Activated T-helper 1 cell treated with anti-CD3 and anti-CD28 coated beads, Interleukin-12 subunit alpha, Interleukin-12 subunit beta, Interleukin-2, Interleukin-4 antibody, amounts not matched to agents 30 ng/mL and 10 ng/mL and 1 ng/mL, durations not matched to agents 14 hours and 24 hours and 36 hours (primary cell): ENCODE measurements at regions not wholly inside any gene's neighbourhood (a gene's known extent, or its start where the extent isn't known, plus 50 kb on each side); places are given as distances from the start of the nearest gene placed in this dataset.

Experiments used
- DNase-seq: peaks from one replicate; pipeline ENCODE4 v3.0.0; 2021; ENCODE audit warnings: low spot score
- H3K27ac Mint-ChIP-seq: one replicate; pipeline ENCODE4 v1.8.0; 2021; ENCODE audit warnings: mild to moderate bottlenecking, mixed read lengths
- H3K27me3 Mint-ChIP-seq: one replicate; pipeline ENCODE4 v1.8.0; 2022; ENCODE audit warnings: mild to moderate bottlenecking, moderate library complexity, mixed read lengths; ENCODE audit not compliant: insufficient read depth
- H3K36me3 Mint-ChIP-seq: one replicate; pipeline ENCODE4 v1.8.0; 2021; ENCODE audit warnings: low read depth, mixed read lengths
- H3K4me1 Mint-ChIP-seq: one replicate; pipeline ENCODE4 v1.8.0; 2021; ENCODE audit warnings: low read depth, mixed read lengths
- H3K4me3 Mint-ChIP-seq: one replicate; pipeline ENCODE4 v1.8.0; 2021; ENCODE audit warnings: mild to moderate bottlenecking, moderate library complexity, mixed read lengths
- H3K9me3 Mint-ChIP-seq: one replicate; pipeline ENCODE4 v1.8.0; 2021; ENCODE audit warnings: mixed read lengths
- intact Hi-C: fragments of 100-400 bp; cut with micrococcal nuclease; formaldehyde crosslinking; loops from one replicate; pipeline ENCODE4 v1.15.1; 2024

DNA sequence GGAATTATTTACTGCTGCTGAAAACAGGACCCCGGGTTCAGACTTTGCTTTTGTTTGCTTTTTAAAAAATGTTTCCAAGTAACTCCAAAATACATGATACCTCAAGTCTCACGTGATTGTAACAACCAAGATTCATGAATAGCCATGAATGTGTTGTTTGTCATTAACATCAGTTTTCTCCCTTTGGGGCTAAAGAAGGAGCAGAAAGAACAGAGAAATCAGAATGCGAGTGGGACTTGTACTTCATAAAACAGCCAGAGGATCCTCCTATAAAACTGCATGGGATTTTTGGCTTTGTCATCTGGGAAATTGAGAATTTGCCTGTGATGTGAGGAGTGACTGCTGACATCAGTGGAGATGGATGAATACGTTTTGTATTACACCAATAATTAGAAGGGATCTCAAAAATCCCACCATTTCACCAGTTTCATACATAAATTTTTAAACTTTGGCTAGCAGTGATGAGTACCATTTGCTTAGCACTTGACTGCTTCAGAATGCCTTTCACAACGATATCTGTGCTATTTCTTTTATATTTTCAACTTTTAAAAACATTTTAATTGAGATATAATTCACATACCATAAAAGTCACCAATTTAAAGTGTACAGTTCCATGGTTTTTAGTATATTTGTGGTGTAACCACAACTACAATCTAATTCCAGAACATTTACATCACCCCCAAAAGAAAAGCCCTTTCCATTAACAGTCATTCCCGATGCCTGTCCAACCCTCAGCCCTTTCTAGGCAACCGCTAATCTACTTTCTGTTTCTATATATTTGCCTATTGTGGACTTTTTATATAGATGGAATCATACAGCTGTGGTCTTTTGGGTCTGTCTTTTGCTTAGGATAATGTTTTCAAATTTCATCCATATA lies 126.9 kb upstream of the ANKRD55 start:
- Mint-ChIP-seq H3K4me1 (no peaks in the 10 kb centered on the region), H3K4me3 (no peak overlapping the region), H3K27me3 (peaks cover 8% of the 10 kb centered on the region), H3K27ac (no peak overlapping the region), H3K9me3 (peaks cover 16% of the 10 kb centered on the region), H3K36me3 (no peaks in the 10 kb centered on the region)
- intact Hi-C loops: no loop called here
- DNase-seq: no peak

DNA sequence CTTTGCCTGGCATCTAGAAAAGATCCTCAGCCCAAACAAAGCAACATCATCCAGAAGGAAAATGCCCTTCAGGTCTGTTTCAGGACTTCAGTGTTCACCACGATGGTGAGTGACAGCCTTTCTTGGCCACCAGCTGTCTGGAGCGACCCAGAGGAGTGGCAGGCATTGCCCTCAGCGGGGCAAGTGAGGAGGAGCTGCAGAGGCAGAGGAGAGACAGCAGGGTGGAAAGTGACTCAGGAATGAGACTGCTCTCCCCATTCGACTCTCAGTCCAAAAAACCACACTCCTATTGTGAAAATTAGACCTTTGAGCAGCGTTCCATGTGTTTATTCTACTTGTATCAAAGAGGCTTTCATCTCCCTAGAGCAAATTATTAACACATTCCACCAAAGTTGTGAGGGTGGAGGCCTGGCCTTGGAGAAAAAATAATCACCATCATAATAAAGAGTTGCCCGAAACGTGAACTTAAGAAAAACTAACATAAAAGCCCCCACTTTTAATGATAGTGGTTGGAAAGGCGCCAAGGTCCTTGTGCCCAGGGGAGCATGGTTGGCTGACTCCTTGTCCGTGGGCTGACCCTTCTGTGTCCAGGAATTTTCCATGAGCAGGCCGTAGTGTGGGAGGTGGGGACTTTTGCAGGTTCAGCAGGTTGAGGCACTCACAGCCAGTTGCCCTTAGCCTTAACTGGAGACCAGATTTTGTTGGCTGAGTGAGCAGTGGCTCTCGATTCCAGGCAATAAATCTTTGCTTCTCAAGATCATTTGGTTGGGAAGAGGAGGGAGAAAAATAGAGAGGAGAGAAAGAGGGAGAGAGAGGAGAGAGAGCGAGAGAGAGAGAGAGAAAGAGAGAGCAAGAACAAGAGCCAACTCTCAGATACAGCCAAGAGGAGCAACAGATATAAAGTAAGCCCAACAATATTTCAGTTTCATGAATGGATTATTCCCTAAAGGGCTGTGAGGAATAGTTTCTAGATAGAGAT lies 125.9 kb upstream of the ANKRD55 start:
- Mint-ChIP-seq H3K9me3 (peaks cover 16% of the 10 kb centered on the region), H3K36me3 (peaks cover 2% of the 10 kb centered on the region), H3K27ac (no peak overlapping the region), H3K4me3 (no peak overlapping the region), H3K27me3 (peaks cover 8% of the 10 kb centered on the region), H3K4me1 (no peaks in the 10 kb centered on the region)
- intact Hi-C loops: no loop called here
- DNase-seq: no peak

GRCh38 chr5:56358046-56358445 lies 124.9 kb upstream of the ANKRD55 start:
- DNase-seq: no peak
- Mint-ChIP-seq H3K9me3 (peaks cover 15% of the 10 kb centered on the region), H3K27me3 (peaks cover 8% of the 10 kb centered on the region), H3K4me3 (no peak overlapping the region), H3K27ac (no peak overlapping the region), H3K36me3 (peaks cover 2% of the 10 kb centered on the region), H3K4me1 (peaks cover 4% of the 10 kb centered on the region)
- intact Hi-C loops: no loop called here

GRCh38 chr5:56357426-56357825 lies 124.3 kb upstream of the ANKRD55 start:
- intact Hi-C loops: no loop called here

GRCh38 chr5:56356836-56357160 lies 123.7 kb upstream of the ANKRD55 start:
- Mint-ChIP-seq H3K4me1 (peaks cover 16% of the 10 kb centered on the region), H3K27ac (no peak overlapping the region), H3K4me3 (no peak overlapping the region), H3K9me3 (peaks cover 15% of the 10 kb centered on the region), H3K36me3 (peaks cover 2% of the 10 kb centered on the region), H3K27me3 (peaks cover 8% of the 10 kb centered on the region)
- intact Hi-C loops: no loop called here
- DNase-seq: no peak

More at GRCh38 chr5:56357426-56357825, 124.3 kb upstream of the ANKRD55 start:
- no peak for DNase-seq
- Mint-ChIP-seq H3K27me3 (peaks cover 8% of the 10 kb centered on the region), H3K9me3 (peaks cover 15% of the 10 kb centered on the region), H3K36me3 (peaks cover 2% of the 10 kb centered on the region), H3K4me3 (no peak overlapping the region), H3K27ac (no peak overlapping the region), H3K4me1 (peaks cover 10% of the 10 kb centered on the region)

DNA sequence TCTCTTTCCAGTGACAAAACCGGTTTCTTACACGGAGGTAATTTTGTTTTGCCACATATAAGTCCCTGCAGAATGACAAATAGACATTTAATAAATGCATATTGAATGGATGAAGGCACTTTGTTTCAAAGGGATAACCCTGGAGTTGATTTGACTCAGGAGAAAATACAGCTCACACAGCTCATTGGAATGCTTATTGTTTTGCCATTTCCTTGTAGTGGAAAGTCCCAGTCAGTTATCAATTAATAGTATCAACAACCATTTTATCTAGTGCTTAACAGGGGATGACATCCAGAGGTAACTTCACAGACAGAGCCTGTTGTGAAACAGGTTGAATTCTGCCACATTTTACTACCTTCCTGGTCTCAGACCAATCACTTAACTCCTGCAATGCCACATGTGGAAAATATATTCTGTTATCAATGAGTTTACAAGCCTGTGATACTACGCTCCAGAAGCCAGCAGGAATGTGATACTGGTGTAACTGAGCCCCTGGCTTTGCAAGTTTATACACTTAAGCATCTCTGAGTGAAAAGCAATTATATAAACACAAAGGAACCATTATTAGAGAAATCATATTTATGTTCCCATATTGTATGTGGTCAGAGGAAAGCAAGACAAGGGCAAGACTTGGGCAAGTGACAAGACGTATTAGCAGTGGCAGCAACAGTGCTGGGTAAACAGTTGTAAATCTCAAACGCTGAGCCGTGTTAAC lies 123.1 kb upstream of the ANKRD55 start:
- Mint-ChIP-seq H3K36me3 (peaks cover 2% of the 10 kb centered on the region), H3K9me3 (peaks cover 10% of the 10 kb centered on the region), H3K27me3 (peaks cover 6% of the 10 kb centered on the region), H3K27ac (no peak overlapping the region), H3K4me3 (no peak overlapping the region), H3K4me1 (peaks cover 16% of the 10 kb centered on the region)
- no peak for DNase-seq
- intact Hi-C loops: no loop called here

DNA sequence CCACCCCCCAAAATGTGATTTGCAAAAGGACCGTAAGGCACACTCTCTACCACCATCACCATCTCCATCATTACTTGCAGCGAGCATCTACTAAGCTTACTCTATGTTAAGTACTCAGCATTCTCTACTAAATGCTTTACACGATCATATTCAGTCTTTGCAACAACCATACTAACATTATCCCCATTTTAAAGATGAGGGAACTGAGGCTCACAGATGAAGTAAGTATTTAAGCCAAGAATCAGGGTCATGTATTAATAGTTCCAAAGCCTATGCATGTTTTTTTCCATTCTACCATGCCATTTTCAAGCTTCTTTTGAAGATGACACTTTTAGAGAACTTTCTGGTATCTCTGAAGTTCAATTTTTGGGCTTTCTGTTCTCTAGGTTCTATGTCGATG lies 121.7 kb upstream of the ANKRD55 start:
- intact Hi-C loops: loop anchor here (5.0 kb wide), 1 partner anchor 127 kb away; no protein-coding TSS in a partner anchor
- peaks cover 9% of the 10 kb centered on the region for H3K9me3 Mint-ChIP-seq
- peaks cover 2% of the 10 kb centered on the region for H3K36me3 Mint-ChIP-seq
- H3K4me3 Mint-ChIP-seq: no peak overlapping the region
- peaks cover 4% of the 10 kb centered on the region for H3K27me3 Mint-ChIP-seq
- no peak for DNase-seq
- H3K4me1 Mint-ChIP-seq: peaks cover 23% of the 10 kb centered on the region
- H3K27ac Mint-ChIP-seq: no peak overlapping the region

- H3K4me3 Mint-ChIP-seq: peak overlapping the region; percentile 24
- peaks cover 23% of the 10 kb centered on the region for H3K4me1 Mint-ChIP-seq
- peaks cover 2% of the 10 kb centered on the region for H3K36me3 Mint-ChIP-seq
- peaks cover 9% of the 10 kb centered on the region for H3K9me3 Mint-ChIP-seq
- no peak for DNase-seq
- peak overlapping the region; percentile 73 for H3K27ac Mint-ChIP-seq
- intact Hi-C loops: loop anchor here (1.0 to 5.0 kb wide), 3 partner anchors 24 to 129 kb away; no protein-coding TSS in a partner anchor
- H3K27me3 Mint-ChIP-seq: peaks cover 1% of the 10 kb centered on the region
Measured at GRCh38 chr5:56352808-56353590, 119.9 kb upstream of the ANKRD55 start.

GRCh38 chr5:56350597-56351170 lies 117.6 kb upstream of the ANKRD55 start:
- H3K4me1 Mint-ChIP-seq: peaks cover 23% of the 10 kb centered on the region
- H3K27me3 Mint-ChIP-seq: peaks cover 2% of the 10 kb centered on the region
- H3K27ac Mint-ChIP-seq: no peak overlapping the region
- intact Hi-C loops: loop anchor here (5.0 kb wide), 1 partner anchor 132 kb away; no protein-coding TSS in a partner anchor
- H3K4me3 Mint-ChIP-seq: no peak overlapping the region
- H3K36me3 Mint-ChIP-seq: peaks cover 5% of the 10 kb centered on the region
- peaks cover 6% of the 10 kb centered on the region for H3K9me3 Mint-ChIP-seq
- no peak for DNase-seq

DNA sequence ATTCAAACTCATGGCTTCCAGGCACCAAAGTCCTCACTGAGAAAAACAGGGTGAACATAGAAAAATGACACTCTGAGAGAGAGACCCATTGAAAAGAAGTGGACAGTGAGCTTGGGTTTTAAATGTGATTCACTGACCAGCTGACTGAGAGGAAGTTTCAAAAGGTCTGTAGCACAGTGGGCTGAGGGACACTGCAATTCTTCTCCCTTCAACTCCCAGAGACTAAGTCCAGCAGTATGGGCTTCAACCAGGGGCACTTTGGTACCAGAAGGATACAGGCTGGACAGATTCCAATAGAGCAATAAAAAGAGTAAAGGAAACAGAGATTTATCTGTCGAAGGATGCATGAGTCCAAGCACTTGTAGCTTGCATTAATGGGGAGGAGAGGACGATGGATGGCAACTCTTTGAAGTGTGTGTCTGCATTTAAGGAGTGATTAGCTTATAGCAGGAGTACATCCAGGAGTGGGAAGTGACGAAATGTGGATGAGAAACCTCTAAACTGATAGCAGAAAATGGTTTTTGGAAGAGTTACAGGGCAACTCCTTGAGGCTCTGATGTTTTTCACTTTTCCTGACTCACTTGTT lies 117.0 kb upstream of the ANKRD55 start:
- Mint-ChIP-seq H3K27me3 (peaks cover 2% of the 10 kb centered on the region), H3K4me3 (no peak overlapping the region), H3K4me1 (peaks cover 23% of the 10 kb centered on the region), H3K36me3 (peaks cover 5% of the 10 kb centered on the region), H3K9me3 (peaks cover 3% of the 10 kb centered on the region), H3K27ac (peak overlapping the region; percentile 8)
- intact Hi-C loops: loop anchor here (5.0 kb wide), 1 partner anchor 132 kb away; no protein-coding TSS in a partner anchor
- no peak for DNase-seq

DNA sequence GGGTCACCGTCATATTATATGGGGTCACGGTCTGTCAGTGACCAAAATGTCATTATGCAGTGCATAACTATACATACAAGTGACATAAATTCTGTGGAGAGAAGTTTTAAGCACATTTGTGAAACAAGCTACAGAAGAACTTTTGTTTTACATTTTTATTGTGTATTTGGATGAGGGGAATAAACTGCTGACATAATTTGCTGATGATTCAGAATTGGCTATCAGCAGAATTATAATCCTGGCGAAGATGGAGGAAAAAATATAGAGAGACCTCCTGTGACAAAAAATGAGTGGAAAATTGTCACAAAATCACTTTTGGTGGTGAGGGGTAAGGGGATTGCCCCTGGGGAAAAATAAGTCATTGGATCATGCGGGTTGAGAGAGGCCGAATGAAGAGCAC lies 116.3 kb upstream of the ANKRD55 start:
- peaks cover 23% of the 10 kb centered on the region for H3K4me1 Mint-ChIP-seq
- H3K27ac Mint-ChIP-seq: no peak overlapping the region
- peaks cover 2% of the 10 kb centered on the region for H3K27me3 Mint-ChIP-seq
- DNase-seq: no peak
- no peak overlapping the region for H3K4me3 Mint-ChIP-seq
- H3K36me3 Mint-ChIP-seq: peaks cover 3% of the 10 kb centered on the region
- H3K9me3 Mint-ChIP-seq: no peaks in the 10 kb centered on the region
- intact Hi-C loops: no loop called here
